Prostate gland (tissue), 2 donors: ENCODE measurements at regions not wholly inside any gene's neighbourhood (a gene's known extent, or its start where the extent isn't known, plus 50 kb on each side); places are given as distances from the start of the nearest gene placed in this dataset.

Experiments used
- POLR2A ChIP-seq: fragments of 450-650 bp; IDR thresholded peaks from one replicate; pipeline ENCODE4 v1.6.1; 2016; ENCODE audit warnings: antibody characterized with exemption, mild to moderate bottlenecking
- TF ChIP-seq, protein P1 (sequence below), 4 experiments: fragments of 200-600 bp in 2 of 4; fragments of 450-650 bp in 2 of 4; sonication (generic) in 2 of 4; IDR thresholded peaks; 1 replicate in 3 of 4; 2 replicates in 1 of 4; pipeline ENCODE4 v1.5.1; 2016 to 2019; ENCODE audit warnings: antibody characterized with exemption in 4 of 4, mild to moderate bottlenecking in 2 of 4, moderate library complexity in 2 of 4

DNA sequence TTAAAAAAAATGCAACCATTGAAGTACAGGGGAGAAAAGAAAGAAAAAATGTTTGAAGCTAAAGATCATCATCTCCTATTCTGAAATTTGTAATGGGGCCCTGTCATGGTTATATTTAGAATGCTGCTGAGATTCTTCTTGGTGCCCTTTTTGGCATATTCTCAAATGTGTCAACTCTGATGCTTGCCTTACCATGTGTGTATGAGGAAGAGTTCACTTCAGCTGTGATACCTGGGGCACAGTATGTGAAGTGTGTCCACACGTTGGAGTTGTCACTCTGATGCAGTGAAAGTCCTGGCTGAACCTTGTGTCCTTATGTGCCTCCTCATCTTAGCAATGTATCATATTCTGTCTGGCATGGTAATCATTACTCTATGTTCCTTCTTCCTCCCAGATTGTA is 377.9 kb downstream of the RAPGEF2 start:
- TF ChIP-seq, protein P1, sequence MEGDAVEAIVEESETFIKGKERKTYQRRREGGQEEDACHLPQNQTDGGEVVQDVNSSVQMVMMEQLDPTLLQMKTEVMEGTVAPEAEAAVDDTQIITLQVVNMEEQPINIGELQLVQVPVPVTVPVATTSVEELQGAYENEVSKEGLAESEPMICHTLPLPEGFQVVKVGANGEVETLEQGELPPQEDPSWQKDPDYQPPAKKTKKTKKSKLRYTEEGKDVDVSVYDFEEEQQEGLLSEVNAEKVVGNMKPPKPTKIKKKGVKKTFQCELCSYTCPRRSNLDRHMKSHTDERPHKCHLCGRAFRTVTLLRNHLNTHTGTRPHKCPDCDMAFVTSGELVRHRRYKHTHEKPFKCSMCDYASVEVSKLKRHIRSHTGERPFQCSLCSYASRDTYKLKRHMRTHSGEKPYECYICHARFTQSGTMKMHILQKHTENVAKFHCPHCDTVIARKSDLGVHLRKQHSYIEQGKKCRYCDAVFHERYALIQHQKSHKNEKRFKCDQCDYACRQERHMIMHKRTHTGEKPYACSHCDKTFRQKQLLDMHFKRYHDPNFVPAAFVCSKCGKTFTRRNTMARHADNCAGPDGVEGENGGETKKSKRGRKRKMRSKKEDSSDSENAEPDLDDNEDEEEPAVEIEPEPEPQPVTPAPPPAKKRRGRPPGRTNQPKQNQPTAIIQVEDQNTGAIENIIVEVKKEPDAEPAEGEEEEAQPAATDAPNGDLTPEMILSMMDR (IDR thresholded peaks at IDR 0.05): no peak
- no peak for TF ChIP-seq POLR2A
